Astrocyte (in vitro differentiated cells and primary cell): ENCODE measurements at regions not wholly inside any gene's neighbourhood (a gene's known extent, or its start where the extent isn't known, plus 50 kb on each side); places are given as distances from the start of the nearest gene placed in this dataset.

ENCODE experiments used
- DNase-seq: peaks from one replicate; pipeline ENCODE4 v3.0.0-alpha.2; 2010; ENCODE audit warnings: low read depth
- FAIRE-seq: peaks from 2 replicates; lab custom pipeline; 2011; peaks lifted over from hg19 to GRCh38; lab: Jason Lieb, UNC
- H2AFZ ChIP-seq: 2 replicates; pipeline ENCODE4 v1.6.0; 2012; ENCODE audit warnings: low read depth, low read length, inconsistent platforms
- H3K27ac ChIP-seq: 2 replicates; pipeline ENCODE4 v1.5.1; 2011; ENCODE audit warnings: low read depth, low read length, inconsistent platforms
- H3K27me3 ChIP-seq: 2 replicates; pipeline ENCODE4 v1.6.0; 2011; ENCODE audit warnings: low read length, inconsistent platforms; ENCODE audit not compliant: insufficient read depth
- H3K36me3 ChIP-seq: 2 replicates; pipeline ENCODE4 v1.5.1; 2011; ENCODE audit warnings: low read length, inconsistent platforms; ENCODE audit not compliant: insufficient read depth
- H3K4me1 ChIP-seq: 2 replicates; pipeline ENCODE4 v1.5.1; 2011; ENCODE audit warnings: low read length, inconsistent platforms; ENCODE audit not compliant: insufficient read depth
- H3K4me2 ChIP-seq: 2 replicates; pipeline ENCODE4 v1.6.0; 2012; ENCODE audit warnings: low read length, inconsistent platforms
- H3K4me3 ChIP-seq: 2 replicates; pipeline ENCODE4 v1.5.1; 2011; ENCODE audit warnings: low read depth, mild to moderate bottlenecking, low read length, inconsistent platforms; ENCODE audit not compliant: insufficient read depth
- H3K79me2 ChIP-seq: 2 replicates; pipeline ENCODE4 v1.6.0; 2012; ENCODE audit warnings: mild to moderate bottlenecking, low read length, inconsistent platforms; ENCODE audit not compliant: insufficient read depth
- H3K9ac ChIP-seq: 2 replicates; pipeline ENCODE4 v1.6.0; 2012; ENCODE audit warnings: mild to moderate bottlenecking, low read length, inconsistent platforms
- H3K9me3 ChIP-seq: 2 replicates; pipeline ENCODE4 v1.5.1; 2012; ENCODE audit warnings: low read depth, mild to moderate bottlenecking, low read length, inconsistent platforms; ENCODE audit not compliant: insufficient read depth
- H4K20me1 ChIP-seq: 2 replicates; pipeline ENCODE4 v1.6.0; 2012; ENCODE audit warnings: low read length, inconsistent platforms; ENCODE audit not compliant: insufficient read depth
- H3K27ac Mint-ChIP-seq: one replicate; pipeline ENCODE4 v1.8.0; 2021; ENCODE audit warnings: mild to moderate bottlenecking, mixed read lengths; ENCODE audit not compliant: unreplicated experiment
- H3K27me3 Mint-ChIP-seq: one replicate; pipeline ENCODE4 v1.8.0; 2021; ENCODE audit warnings: low read depth, mixed read lengths; ENCODE audit not compliant: unreplicated experiment
- H3K36me3 Mint-ChIP-seq: one replicate; pipeline ENCODE4 v1.8.0; 2021; ENCODE audit warnings: low read depth, mixed read lengths; ENCODE audit not compliant: unreplicated experiment
- H3K4me1 Mint-ChIP-seq: one replicate; pipeline ENCODE4 v1.8.0; 2021; ENCODE audit warnings: low read depth, mixed read lengths; ENCODE audit not compliant: unreplicated experiment
- H3K4me3 Mint-ChIP-seq: one replicate; pipeline ENCODE4 v1.8.0; 2021; ENCODE audit warnings: mild to moderate bottlenecking, moderate library complexity, mixed read lengths; ENCODE audit not compliant: unreplicated experiment
- H3K9me3 Mint-ChIP-seq: one replicate; pipeline ENCODE4 v1.8.0; 2021; ENCODE audit warnings: mild to moderate bottlenecking, mixed read lengths; ENCODE audit not compliant: unreplicated experiment
- EZH2 ChIP-seq: IDR thresholded peaks from 2 replicates; pipeline ENCODE4 v1.6.1; 2012; ENCODE audit warnings: mild to moderate bottlenecking, low read length, inconsistent platforms; ENCODE audit not compliant: insufficient read depth
- TF ChIP-seq, protein P1 (sequence below): IDR thresholded peaks from 2 replicates; pipeline ENCODE4 v1.5.1; 2011; ENCODE audit warnings: low read depth, mild to moderate bottlenecking, inconsistent platforms, low read length, moderate library complexity; ENCODE audit not compliant: insufficient read depth

DNA sequence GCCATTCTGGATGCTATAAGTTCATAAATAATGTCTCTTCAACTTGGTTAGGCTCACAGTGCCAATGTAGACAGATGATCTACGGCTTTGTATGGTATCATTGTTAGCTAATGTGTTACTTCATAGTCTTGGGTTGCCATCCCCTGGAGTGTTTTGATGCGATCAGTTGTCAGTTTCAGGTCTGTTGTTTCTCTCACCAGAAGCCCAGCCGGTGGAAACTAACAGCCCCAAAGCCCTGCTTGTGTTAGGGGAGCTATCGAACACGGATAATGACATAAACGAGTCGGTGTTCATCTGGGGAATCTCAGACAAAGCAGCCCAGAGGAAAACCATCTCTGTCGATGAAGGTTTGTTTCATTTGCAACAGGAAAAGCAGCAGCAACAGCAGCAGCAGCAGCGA, 107.4 kb upstream of the ANKFN1 start:
- Histone ChIP-seq H3K27ac (no peak overlapping the region), H3K36me3 (no peaks in the 10 kb centered on the region), H3K9me3 (no peaks in the 10 kb centered on the region), H3K79me2 (no peaks in the 10 kb centered on the region), H3K9ac (no peak overlapping the region), H3K4me3 (no peak overlapping the region), H3K27me3 (no peaks in the 10 kb centered on the region), H4K20me1 (no peaks in the 10 kb centered on the region), H3K4me2 (no peak overlapping the region), H3K4me1 (no peaks in the 10 kb centered on the region), H2AFZ (no peak overlapping the region)
- H3K4me3 Mint-ChIP-seq, result no peak overlapping the region
- H3K4me1 Mint-ChIP-seq, result no peaks in the 10 kb centered on the region
- DNase-seq (no peak), FAIRE-seq (no peak)
- no peak for TF ChIP-seq EZH2
- TF ChIP-seq, protein P1, sequence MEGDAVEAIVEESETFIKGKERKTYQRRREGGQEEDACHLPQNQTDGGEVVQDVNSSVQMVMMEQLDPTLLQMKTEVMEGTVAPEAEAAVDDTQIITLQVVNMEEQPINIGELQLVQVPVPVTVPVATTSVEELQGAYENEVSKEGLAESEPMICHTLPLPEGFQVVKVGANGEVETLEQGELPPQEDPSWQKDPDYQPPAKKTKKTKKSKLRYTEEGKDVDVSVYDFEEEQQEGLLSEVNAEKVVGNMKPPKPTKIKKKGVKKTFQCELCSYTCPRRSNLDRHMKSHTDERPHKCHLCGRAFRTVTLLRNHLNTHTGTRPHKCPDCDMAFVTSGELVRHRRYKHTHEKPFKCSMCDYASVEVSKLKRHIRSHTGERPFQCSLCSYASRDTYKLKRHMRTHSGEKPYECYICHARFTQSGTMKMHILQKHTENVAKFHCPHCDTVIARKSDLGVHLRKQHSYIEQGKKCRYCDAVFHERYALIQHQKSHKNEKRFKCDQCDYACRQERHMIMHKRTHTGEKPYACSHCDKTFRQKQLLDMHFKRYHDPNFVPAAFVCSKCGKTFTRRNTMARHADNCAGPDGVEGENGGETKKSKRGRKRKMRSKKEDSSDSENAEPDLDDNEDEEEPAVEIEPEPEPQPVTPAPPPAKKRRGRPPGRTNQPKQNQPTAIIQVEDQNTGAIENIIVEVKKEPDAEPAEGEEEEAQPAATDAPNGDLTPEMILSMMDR, result no peak
- no peaks in the 10 kb centered on the region for H3K9me3 Mint-ChIP-seq
- no peak overlapping the region for H3K27ac Mint-ChIP-seq
- H3K36me3 Mint-ChIP-seq, result no peaks in the 10 kb centered on the region
- H3K27me3 Mint-ChIP-seq, result peaks cover 10% of the 10 kb centered on the region

DNA sequence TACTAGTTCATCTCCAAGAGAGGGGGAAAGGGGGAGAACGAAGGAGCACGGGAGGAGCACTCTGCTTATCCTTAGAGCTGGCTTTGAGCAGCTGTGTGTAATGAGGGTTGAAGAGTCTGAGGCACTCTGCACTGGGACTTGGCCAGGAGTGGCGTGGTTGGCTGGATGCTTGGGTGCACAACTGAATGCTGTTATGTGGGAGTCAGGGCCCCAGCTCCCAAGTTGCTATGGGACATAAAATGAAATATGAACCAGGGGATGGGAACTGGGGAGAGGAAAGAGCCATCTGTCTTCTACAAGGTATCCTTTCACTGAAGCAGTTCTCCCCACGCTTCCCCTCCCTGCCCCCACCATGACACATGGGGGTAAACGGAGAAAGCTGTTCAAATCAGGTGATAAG, 105.9 kb upstream of the ANKFN1 start:
- no peak overlapping the region for H3K4me3 Mint-ChIP-seq
- Histone ChIP-seq H3K4me2 (no peak overlapping the region), H3K79me2 (no peaks in the 10 kb centered on the region), H3K9me3 (no peaks in the 10 kb centered on the region), H3K9ac (no peak overlapping the region), H3K27ac (no peak overlapping the region), H3K36me3 (no peaks in the 10 kb centered on the region), H2AFZ (no peak overlapping the region), H3K4me1 (no peaks in the 10 kb centered on the region), H3K4me3 (no peak overlapping the region), H3K27me3 (no peaks in the 10 kb centered on the region), H4K20me1 (no peaks in the 10 kb centered on the region)
- H3K4me1 Mint-ChIP-seq, result no peaks in the 10 kb centered on the region
- no peak for TF ChIP-seq EZH2
- TF ChIP-seq, protein P1, result no peak
- no peaks in the 10 kb centered on the region for H3K36me3 Mint-ChIP-seq
- H3K27me3 Mint-ChIP-seq, result peaks cover 10% of the 10 kb centered on the region
- H3K9me3 Mint-ChIP-seq, result no peaks in the 10 kb centered on the region
- DNase-seq (no peak), FAIRE-seq (no peak)
- no peak overlapping the region for H3K27ac Mint-ChIP-seq

- Mint-ChIP-seq H3K36me3 (no peaks in the 10 kb centered on the region), H3K27me3 (no peaks in the 10 kb centered on the region), H3K27ac (no peak overlapping the region), H3K9me3 (peaks cover under 1% of the 10 kb centered on the region), H3K4me3 (no peak overlapping the region), H3K4me1 (no peaks in the 10 kb centered on the region)
- Histone ChIP-seq H2AFZ (no peak overlapping the region), H3K4me3 (no peak overlapping the region), H3K4me2 (no peak overlapping the region), H3K79me2 (no peaks in the 10 kb centered on the region), H3K9me3 (no peaks in the 10 kb centered on the region), H3K9ac (no peak overlapping the region), H3K36me3 (no peaks in the 10 kb centered on the region), H4K20me1 (no peaks in the 10 kb centered on the region), H3K4me1 (no peaks in the 10 kb centered on the region), H3K27me3 (no peaks in the 10 kb centered on the region), H3K27ac (no peak overlapping the region)
- DNase-seq, result no peak
- FAIRE-seq, result no peak
- TF ChIP-seq, protein P1, result no peak
- TF ChIP-seq EZH2, result no peak
These were observed 95.4 kb upstream of the ANKFN1 start for GRCh38 chr17:56057869-56058268.
